B cell (primary cell): ENCODE measurements at regions not wholly inside any gene's neighbourhood (a gene's known extent, or its start where the extent isn't known, plus 50 kb on each side); places are given as distances from the start of the nearest gene placed in this dataset.

ENCODE experiments used
- ATAC-seq: fragments of 200-7000 bp; cut with Tn5 transposase; one replicate; pipeline ENCODE4 v1.10.0; 2021; ENCODE audit warnings: low read depth, mild to moderate bottlenecking, moderate number of reproducible peaks, moderate library complexity
- CTCF ChIA-PET: fragments of 350-600 bp; sonication (Branson Sonifier 250); formaldehyde crosslinking; loops from one replicate; lab custom pipeline; 2021; ENCODE audit warnings: antibody characterized with exemption, inconsistent platforms; lab: Charles Lee
- POLR2A ChIA-PET: fragments of 350-600 bp; sonication (Branson Sonifier 250); formaldehyde crosslinking; loops from one replicate; lab custom pipeline; 2021; ENCODE audit warnings: antibody characterized with exemption; lab: Charles Lee
- DNase-seq: peaks from one replicate; pipeline ENCODE4 v3.0.0; 2013
- H2AFZ ChIP-seq: 2 replicates; pipeline ENCODE4 v1.6.1; 2012; ENCODE audit warnings: mild to moderate bottlenecking, low read depth, low read length; ENCODE audit not compliant: insufficient read depth, poor library complexity, severe bottlenecking
- H3K27ac ChIP-seq, 2 donors: 1 replicate in 1 of 2; 2 replicates in 1 of 2; pipeline ENCODE4 v1.5.1; 2012 to 2013; ENCODE audit warnings: low read length in 2 of 2, mild to moderate bottlenecking in 2 of 2, moderate library complexity in 1 of 2
- H3K27me3 ChIP-seq, 4 experiments: fragments of 200-600 bp in 1 of 4; sonication (generic) in 1 of 4; replicated peaks in 1 of 4; 1 replicate in 2 of 4; 2 replicates in 2 of 4; pipeline versions ENCODE4 v1.6.1 to v1.7.0; 2013 to 2016; ENCODE audit warnings: low read length in 3 of 4, mild to moderate bottlenecking in 2 of 4, mixed read lengths in 1 of 4, moderate library complexity in 1 of 4; ENCODE audit not compliant: insufficient read depth in 4 of 4, control insufficient read depth in 3 of 4; ENCODE audit errors: control extremely low read depth in 1 of 4
- H3K36me3 ChIP-seq, 2 experiments: replicated peaks in 1 of 2; 1 replicate in 1 of 2; 2 replicates in 1 of 2; pipeline versions ENCODE4 v1.6.1 to v1.7.1; 2013; ENCODE audit warnings: low read length in 1 of 2; ENCODE audit not compliant: insufficient read depth in 2 of 2, control insufficient read depth in 1 of 2; ENCODE audit errors: control extremely low read depth in 1 of 2, extremely low read depth in 1 of 2
- H3K4me1 ChIP-seq, 2 donors: fragments of 200-600 bp in 1 of 2; sonication (generic) in 1 of 2; 1 replicate in 1 of 2; 2 replicates in 1 of 2; pipeline versions ENCODE4 v1.5.1 to v1.6.1; 2013 to 2017; ENCODE audit warnings: low read length in 2 of 2; ENCODE audit not compliant: control insufficient read depth in 2 of 2, insufficient read depth in 2 of 2
- H3K4me2 ChIP-seq: replicated peaks from 2 replicates; pipeline ENCODE3; 2012; ENCODE audit warnings: mild to moderate bottlenecking, low read depth, low read length; ENCODE audit not compliant: poor library complexity, severe bottlenecking
- H3K4me3 ChIP-seq, 5 experiments: fragments of 200-600 bp in 1 of 5; sonication (generic) in 1 of 5; 1 replicate in 3 of 5; 2 replicates in 2 of 5; pipeline versions ENCODE4 v1.5.1 to v1.7.0; 2011 to 2016; ENCODE audit warnings: low read length in 4 of 5, mild to moderate bottlenecking in 4 of 5, low read depth in 2 of 5, control low read depth in 1 of 5, moderate library complexity in 1 of 5; ENCODE audit not compliant: insufficient read depth in 1 of 5; ENCODE audit errors: control extremely low read depth in 1 of 5, extremely low read depth in 1 of 5
- H3K79me2 ChIP-seq: fragments of 200-600 bp; sonication (generic); one replicate; pipeline ENCODE4 v1.6.0; 2016; ENCODE audit warnings: low read length; ENCODE audit not compliant: control insufficient read depth, insufficient read depth
- H3K9ac ChIP-seq: fragments of 200-600 bp; sonication (generic); 2 replicates; pipeline ENCODE4 v1.6.1; 2017; ENCODE audit warnings: mild to moderate bottlenecking, low read length, moderate library complexity
- H3K9me3 ChIP-seq, 3 donors: one replicate each; pipeline versions ENCODE4 v1.6.1 to v1.7.1; 2013; ENCODE audit warnings: low read length in 2 of 3; ENCODE audit not compliant: control insufficient read depth in 2 of 3, insufficient read depth in 1 of 3; ENCODE audit errors: control extremely low read depth in 1 of 3
- H4K20me1 ChIP-seq: 2 replicates; pipeline ENCODE4 v1.6.0; 2012; ENCODE audit warnings: mild to moderate bottlenecking, low read length; ENCODE audit not compliant: insufficient read depth, control insufficient read depth, poor library complexity, severe bottlenecking
- H3K27ac Mint-ChIP-seq: one replicate; pipeline ENCODE4 v1.8.0; 2021; ENCODE audit warnings: mixed read lengths
- H3K27me3 Mint-ChIP-seq: one replicate; pipeline ENCODE4 v1.8.0; 2021; ENCODE audit warnings: mixed read lengths
- H3K4me1 Mint-ChIP-seq: one replicate; pipeline ENCODE4 v1.8.0; 2021; ENCODE audit warnings: mixed read lengths
- H3K4me3 Mint-ChIP-seq: one replicate; pipeline ENCODE4 v1.8.0; 2021; ENCODE audit warnings: mixed read lengths
- H3K9me3 Mint-ChIP-seq: one replicate; pipeline ENCODE4 v1.8.0; 2022; ENCODE audit warnings: mixed read lengths; ENCODE audit not compliant: insufficient read depth
- CTCF ChIP-seq: fragments of 200-600 bp; IDR thresholded peaks from one replicate; pipeline ENCODE4 v1.8.0; 2022; ENCODE audit warnings: antibody characterized with exemption, mild to moderate bottlenecking
- EZH2 ChIP-seq: IDR thresholded peaks from 2 replicates; pipeline ENCODE4 v1.6.1; 2012; ENCODE audit warnings: borderline replicate concordance, low read depth, mild to moderate bottlenecking, moderate library complexity, low read length; ENCODE audit not compliant: insufficient read depth, poor library complexity, severe bottlenecking
- WGBS: methylation state at CpG from one replicate; pipeline ENCODE4 v1.1.5; 2013; ENCODE audit warnings: missing lambda C conversion rate; ENCODE audit not compliant: insufficient coverage; 5-methylcytosine and 5-hydroxymethylcytosine counted together
- intact Hi-C: fragments of 100-400 bp; cut with micrococcal nuclease; formaldehyde crosslinking; loops from one replicate; pipeline ENCODE4 v1.10.0; 2022

GRCh38 chr2:220373878-220374277 is 746.4 kb downstream of the SLC4A3 start:
- no peaks in the 10 kb centered on the region for H3K9me3 ChIP-seq
- Mint-ChIP-seq H3K4me1 (no peaks in the 10 kb centered on the region), H3K4me3 (no peak overlapping the region), H3K9me3 (no peaks in the 10 kb centered on the region), H3K27ac (no peak overlapping the region), H3K27me3 (no peaks in the 10 kb centered on the region)
- ATAC-seq (no peak), DNase-seq (no peak)
- no peak overlapping the region for H3K27ac ChIP-seq
- TF ChIP-seq EZH2 (no peak), CTCF (no peak)
- CTCF ChIA-PET, result no interaction called here
- H3K9ac ChIP-seq, result no peak overlapping the region
- no peaks in the 10 kb centered on the region for H4K20me1 ChIP-seq
- no peaks in the 10 kb centered on the region for H3K4me1 ChIP-seq
- no peaks in the 10 kb centered on the region for H3K27me3 ChIP-seq
- POLR2A ChIA-PET, result no interaction called here
- WGBS, result no CpG with 5 or more reads among the region's 2 CpGs
- no peak overlapping the region for H3K4me2 ChIP-seq
- no peak overlapping the region for H3K4me3 ChIP-seq
- no peaks in the 10 kb centered on the region for H3K79me2 ChIP-seq
- no peak overlapping the region for H2AFZ ChIP-seq
- intact Hi-C loops, result no loop called here
- no peaks in the 10 kb centered on the region for H3K36me3 ChIP-seq

- DNase-seq (no peak), ATAC-seq (no peak)
- intact Hi-C loops, result no loop called here
- H3K36me3 ChIP-seq, result no peaks in the 10 kb centered on the region
- Mint-ChIP-seq H3K4me3 (no peak overlapping the region), H3K4me1 (no peaks in the 10 kb centered on the region), H3K9me3 (no peaks in the 10 kb centered on the region), H3K27ac (no peak overlapping the region), H3K27me3 (no peaks in the 10 kb centered on the region)
- H2AFZ ChIP-seq, result no peak overlapping the region
- no peaks in the 10 kb centered on the region for H3K9me3 ChIP-seq
- no peaks in the 10 kb centered on the region for H3K4me1 ChIP-seq
- no peak overlapping the region for H3K27ac ChIP-seq
- 72% methylated on average over 2 of the region's 2 CpGs for WGBS
- H3K27me3 ChIP-seq, result no peaks in the 10 kb centered on the region
- POLR2A ChIA-PET, result no interaction called here
- TF ChIP-seq CTCF (no peak), EZH2 (no peak)
- H3K4me2 ChIP-seq, result no peak overlapping the region
- no peaks in the 10 kb centered on the region for H4K20me1 ChIP-seq
- no peak overlapping the region for H3K4me3 ChIP-seq
- CTCF ChIA-PET, result no interaction called here
- H3K79me2 ChIP-seq, result no peaks in the 10 kb centered on the region
- H3K9ac ChIP-seq, result no peak overlapping the region
Measured at GRCh38 chr2:220374282-220374681, 746.9 kb downstream of the SLC4A3 start.
